ENCODE measurements at regions not wholly inside any gene's neighbourhood (a gene's known extent, or its start where the extent isn't known, plus 50 kb on each side); places are given as distances from the start of the nearest gene placed in this dataset.
"Not testable (repeated sequence)": the region's sequence is repeated elsewhere in the genome, so short reads cannot be mapped to it uniquely, and the experiment has no call there.

DNA sequence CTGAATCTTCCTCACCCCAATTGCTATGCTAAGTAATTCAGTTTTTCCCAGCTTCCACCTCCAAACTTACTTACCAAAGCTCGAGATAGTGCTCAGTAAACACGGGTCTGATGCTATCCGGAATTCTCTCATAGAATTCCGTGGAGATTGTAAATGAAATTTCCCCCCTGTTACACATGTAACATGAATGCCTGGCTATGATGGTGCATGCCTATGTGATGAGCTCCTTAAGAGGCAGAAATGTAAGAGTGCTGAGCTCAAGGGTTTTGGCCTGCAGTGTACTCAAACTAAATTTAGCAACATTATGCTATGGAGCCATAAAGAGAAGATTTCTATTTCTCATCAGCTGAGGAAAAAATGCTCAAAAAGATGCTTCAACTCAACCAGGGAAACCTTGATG is 133.4 kb upstream of the FUT9 start:
- Histone ChIP-seq H3K4me1 (replicated peaks in 1 of 2; ENCODE audit: control insufficient read depth in 2 of 2, insufficient read depth in 2 of 2, low read length in 2 of 2) (no peaks in the 10 kb centered on the region), H2AFZ (ENCODE audit: low read depth, low read length) (no peak overlapping the region), H3K36me3 (ENCODE audit: control insufficient read depth, insufficient read depth, low read length) (no peaks in the 10 kb centered on the region), H3K4me2 (ENCODE audit: insufficient read depth, low read length) (no peak overlapping the region), H3K9ac (ENCODE audit: insufficient read depth in 1 of 2, low read depth in 2 of 2, low read length in 2 of 2) (no peak overlapping the region), H3K27ac (ENCODE audit: extremely low read depth, low read depth, low read length) (no peak overlapping the region), H3K27me3 (ENCODE audit: control insufficient read depth in 2 of 2, insufficient read depth in 2 of 2, low read length in 2 of 2) (no peaks in the 10 kb centered on the region), H3K9me3 (replicated peaks; ENCODE audit: control insufficient read depth, insufficient read depth, low read depth, low read length) (no peaks in the 10 kb centered on the region), H4K20me1 (replicated peaks; ENCODE audit: control insufficient read depth, insufficient read depth, low read length) (no peaks in the 10 kb centered on the region), H3K79me2 (ENCODE audit: control insufficient read depth, insufficient read depth, low read length) (no peaks in the 10 kb centered on the region), H3K9me1 (ENCODE audit: control insufficient read depth, insufficient read depth, low read length) (no peaks in the 10 kb centered on the region), H3K4me3 (no peak overlapping the region)
- 5% methylated on average over 4 of the region's 4 CpGs for WGBS (ENCODE audit: insufficient coverage, low coverage, missing lambda C conversion rate)
- intact Hi-C loops (cut with micrococcal nuclease) (no loop called here), in situ Hi-C loops (cut with MboI) (no loop called here)
- CTCF ChIA-PET (ENCODE audit: low intra/inter-chr PET ratio) = no interaction called here
- POLR2A ChIA-PET = no interaction called here
- no peak for DNase-seq (ENCODE audit: extremely low read depth in 1 of 4, low spot score in 3 of 4)
- TF ChIP-seq XRCC3 (IDR thresholded peaks at IDR 0.05) (no peak), ZNF347 (CRISPR knock-in tag; IDR thresholded peaks at IDR 0.05; ENCODE audit: low read depth) (no peak), ILK (tag; IDR thresholded peaks at IDR 0.05; ENCODE audit: borderline replicate concordance, low read depth) (no peak), ZNF146 (CRISPR knock-in tag; IDR thresholded peaks at IDR 0.05; ENCODE audit: unreplicated experiment) (no peak), MCM3 (IDR thresholded peaks at IDR 0.05) (no peak), RBBP5 (IDR thresholded peaks at IDR 0.05; ENCODE audit: borderline replicate concordance, insufficient read depth, low read length, poor library complexity, severe bottlenecking) (no peak), ELF2 (CRISPR knock-in tag; IDR thresholded peaks at IDR 0.05) (no peak), SPI1 (IDR thresholded peaks at IDR 0.05; ENCODE audit: borderline replicate concordance, low read depth, low read length) (no peak), ZNF133 (CRISPR knock-in tag; IDR thresholded peaks at IDR 0.05) (no peak), CBX8 (IDR thresholded peaks at IDR 0.05; ENCODE audit: borderline replicate concordance, extremely low read depth, low read depth, low read length, poor library complexity, severe bottlenecking) (no peak), SRSF1 (IDR thresholded peaks at IDR 0.05; ENCODE audit: low read depth, low read length) (no peak), FOXJ3 (CRISPR knock-in tag; IDR thresholded peaks at IDR 0.05) (no peak), RBM25 (IDR thresholded peaks at IDR 0.05; ENCODE audit: low read depth, low read length, severe bottlenecking) (no peak), KDM2B (CRISPR knock-in tag; IDR thresholded peaks at IDR 0.05) (no peak), PHF21A (IDR thresholded peaks at IDR 0.05; ENCODE audit: borderline replicate concordance, low read depth) (no peak), FOXA1 (IDR thresholded peaks at IDR 0.05; ENCODE audit: borderline replicate concordance) (no peak), TEAD4 (IDR thresholded peaks at IDR 0.05; ENCODE audit: low read length) (no peak), TEAD4 (CRISPR knock-in tag; IDR thresholded peaks at IDR 0.05; ENCODE audit: borderline replicate concordance) (no peak), HMGN3 (IDR thresholded peaks at IDR 0.05; ENCODE audit: borderline replicate concordance, extremely low read depth, insufficient read length, low read depth, low read length) (no peak)
- TF ChIP-seq, protein P1, sequence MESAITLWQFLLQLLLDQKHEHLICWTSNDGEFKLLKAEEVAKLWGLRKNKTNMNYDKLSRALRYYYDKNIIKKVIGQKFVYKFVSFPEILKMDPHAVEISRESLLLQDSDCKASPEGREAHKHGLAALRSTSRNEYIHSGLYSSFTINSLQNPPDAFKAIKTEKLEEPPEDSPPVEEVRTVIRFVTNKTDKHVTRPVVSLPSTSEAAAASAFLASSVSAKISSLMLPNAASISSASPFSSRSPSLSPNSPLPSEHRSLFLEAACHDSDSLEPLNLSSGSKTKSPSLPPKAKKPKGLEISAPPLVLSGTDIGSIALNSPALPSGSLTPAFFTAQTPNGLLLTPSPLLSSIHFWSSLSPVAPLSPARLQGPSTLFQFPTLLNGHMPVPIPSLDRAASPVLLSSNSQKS (CRISPR knock-in tag; IDR thresholded peaks at IDR 0.05) = no peak
- FAIRE-seq = no peak
- BruUV-seq (replicated peaks) = no TSS peak
- no peak for ATAC-seq

- H3K27ac ChIP-seq (ENCODE audit: extremely low read depth, low read depth, low read length); H3K36me3 ChIP-seq (ENCODE audit: control insufficient read depth, insufficient read depth, low read length); H3K9ac ChIP-seq (ENCODE audit: insufficient read depth in 1 of 2, low read depth in 2 of 2, low read length in 2 of 2); H3K4me3 ChIP-seq; H3K4me1 ChIP-seq (replicated peaks in 1 of 2; ENCODE audit: control insufficient read depth in 2 of 2, insufficient read depth in 2 of 2, low read length in 2 of 2); DNase-seq (ENCODE audit: extremely low read depth in 1 of 4, low spot score in 3 of 4); ATAC-seq; intact Hi-C loops (cut with micrococcal nuclease); in situ Hi-C loops (cut with MboI); H4K20me1 ChIP-seq (replicated peaks; ENCODE audit: control insufficient read depth, insufficient read depth, low read length); H3K79me2 ChIP-seq (ENCODE audit: control insufficient read depth, insufficient read depth, low read length); FAIRE-seq; CTCF ChIA-PET (ENCODE audit: low intra/inter-chr PET ratio); H2AFZ ChIP-seq (ENCODE audit: low read depth, low read length); BruUV-seq (replicated peaks); H3K9me3 ChIP-seq (replicated peaks; ENCODE audit: control insufficient read depth, insufficient read depth, low read depth, low read length); POLR2A ChIA-PET; H3K27me3 ChIP-seq (ENCODE audit: control insufficient read depth in 2 of 2, insufficient read depth in 2 of 2, low read length in 2 of 2); H3K4me2 ChIP-seq (ENCODE audit: insufficient read depth, low read length); H3K9me1 ChIP-seq (ENCODE audit: control insufficient read depth, insufficient read depth, low read length): not testable (repeated sequence)
- 0% methylated on average over 2 of the region's 2 CpGs for WGBS (ENCODE audit: insufficient coverage, low coverage, missing lambda C conversion rate)
Observed at GRCh38 chr6:95888711-95889110, 127.1 kb upstream of the FUT9 start.
